GM12892 (cell line): ENCODE measurements at regions not wholly inside any gene's neighbourhood (a gene's known extent, or its start where the extent isn't known, plus 50 kb on each side); places are given as distances from the start of the nearest gene placed in this dataset.

Experiments
- POLR2A ChIP-seq: IDR thresholded peaks from 2 replicates; pipeline ENCODE4 v1.6.1; 2011; ENCODE audit warnings: low read depth, low read length, control low read depth
- POLR2AphosphoS5 ChIP-seq: IDR thresholded peaks from 2 replicates; pipeline ENCODE4 v1.6.1; 2011; ENCODE audit warnings: low read depth, low read length, control low read depth

DNA sequence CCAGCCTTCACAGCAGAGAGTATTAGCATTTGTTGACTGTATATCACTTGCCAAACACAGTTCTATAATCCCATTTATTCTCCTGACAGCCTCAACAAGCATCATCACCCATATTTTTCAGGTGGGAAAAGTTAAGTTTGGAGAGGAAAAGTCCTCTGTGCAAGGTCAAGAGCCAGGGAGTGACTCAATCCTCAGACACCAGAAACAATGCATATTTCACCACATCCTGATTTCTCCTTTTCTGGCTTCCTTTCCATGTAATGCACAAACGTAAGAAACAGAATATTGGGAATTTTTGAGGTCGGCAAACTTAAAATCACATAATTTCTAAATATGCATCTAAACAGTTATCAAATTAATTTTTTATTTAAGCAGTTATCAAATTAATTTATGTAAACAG is 116.0 kb upstream of the GADL1 start:
- TF ChIP-seq POLR2AphosphoS5, result no peak
- no peak for TF ChIP-seq POLR2A
